SK-N-SH treated with all-trans-retinoic acid at 6 μM for 48 hours (cell line): ENCODE measurements at regions not wholly inside any gene's neighbourhood (a gene's known extent, or its start where the extent isn't known, plus 50 kb on each side); places are given as distances from the start of the nearest gene placed in this dataset.

Experiments
- ATAC-seq: fragments of 200-7000 bp; cut with Tn5 transposase; 3 replicates; pipeline ENCODE4 v1.9.1; 2020; ENCODE audit warnings: mild to moderate bottlenecking, moderate library complexity
- ARNTL ChIP-seq: fragments of 450-650 bp; formaldehyde crosslinking; IDR thresholded peaks from 2 replicates; pipeline ENCODE4 v1.5.0; 2020; ENCODE audit warnings: low read depth, mild to moderate bottlenecking, moderate library complexity, borderline replicate concordance
- BACH2 ChIP-seq: fragments of 250-450 bp; sonication (Bioruptor Pico); IDR thresholded peaks from 2 replicates; pipeline ENCODE4 v1.9.0; 2021; ENCODE audit warnings: mild to moderate bottlenecking, borderline replicate concordance
- CSDC2 ChIP-seq: fragments of 250-450 bp; sonication (Bioruptor Pico); IDR thresholded peaks from 2 replicates; pipeline ENCODE4 v1.5.0; 2020; ENCODE audit warnings: mild to moderate bottlenecking, moderate library complexity
- ESRRG ChIP-seq: fragments of 250-450 bp; sonication (Bioruptor Pico); IDR thresholded peaks from 2 replicates; pipeline ENCODE4 v1.6.1; 2021; ENCODE audit warnings: mild to moderate bottlenecking
- GLIS3 ChIP-seq: fragments of 250-450 bp; sonication (Bioruptor Pico); IDR thresholded peaks from 2 replicates; pipeline ENCODE4 v1.5.0; 2020; ENCODE audit warnings: mild to moderate bottlenecking, moderate library complexity
- OSR1 ChIP-seq: fragments of 250-450 bp; sonication (Bioruptor Pico); IDR thresholded peaks from 2 replicates; pipeline ENCODE4 v1.8.0; 2022; ENCODE audit warnings: moderate library complexity, mild to moderate bottlenecking, inconsistent platforms
- PPARA ChIP-seq: fragments of 250-450 bp; sonication (Bioruptor Pico); IDR thresholded peaks from 2 replicates; pipeline ENCODE4 v1.5.0; 2020; ENCODE audit warnings: mild to moderate bottlenecking, borderline replicate concordance
- RARB ChIP-seq: fragments of 250-450 bp; sonication (Bioruptor Pico); IDR thresholded peaks from 2 replicates; pipeline ENCODE4 v1.8.0; 2021; ENCODE audit warnings: mild to moderate bottlenecking, moderate library complexity
- SNAI2 ChIP-seq: fragments of 250-450 bp; sonication (Bioruptor Pico); IDR thresholded peaks from 2 replicates; pipeline ENCODE4 v1.5.0; 2020; ENCODE audit warnings: mild to moderate bottlenecking, moderate library complexity
- TCF4 ChIP-seq: fragments of 250-450 bp; sonication (Bioruptor Pico); IDR thresholded peaks from 2 replicates; pipeline ENCODE4 v1.8.0; 2021; ENCODE audit warnings: mild to moderate bottlenecking, moderate library complexity, borderline replicate concordance
- TOX ChIP-seq: fragments of 250-450 bp; sonication (Bioruptor Pico); IDR thresholded peaks from 2 replicates; pipeline ENCODE4 v1.8.0; 2021; ENCODE audit warnings: mild to moderate bottlenecking, moderate library complexity, borderline replicate concordance
- ZC3H10 ChIP-seq: fragments of 250-450 bp; sonication (Bioruptor Pico); IDR thresholded peaks from 2 replicates; pipeline ENCODE4 v1.5.1; 2021; ENCODE audit warnings: mild to moderate bottlenecking, moderate library complexity
- ZFP30 ChIP-seq: fragments of 450-650 bp; formaldehyde crosslinking; IDR thresholded peaks from 2 replicates; pipeline ENCODE4 v1.5.0; 2022; ENCODE audit warnings: mild to moderate bottlenecking, moderate library complexity
- ZNF565 ChIP-seq: fragments of 450-650 bp; formaldehyde crosslinking; conservative IDR thresholded peaks from 2 replicates; pipeline ENCODE4 v1.5.0; 2020; ENCODE audit warnings: low read depth, mild to moderate bottlenecking, moderate library complexity
- ZNF8 ChIP-seq: fragments of 450-650 bp; formaldehyde crosslinking; IDR thresholded peaks from 2 replicates; pipeline ENCODE4 v1.5.0; 2020; ENCODE audit warnings: mild to moderate bottlenecking, moderate library complexity
- TF ChIP-seq, protein P1 (sequence below): fragments of 250-450 bp; sonication (Bioruptor Pico); IDR thresholded peaks from 2 replicates; pipeline ENCODE4 v1.5.0; 2020; ENCODE audit warnings: mild to moderate bottlenecking, moderate library complexity
- TF ChIP-seq, protein P2 (sequence below): fragments of 250-450 bp; sonication (Bioruptor Pico); IDR thresholded peaks from 2 replicates; pipeline ENCODE4 v1.5.1; 2020; ENCODE audit warnings: low read depth, mild to moderate bottlenecking, moderate library complexity
- TF ChIP-seq, protein P3 (sequence below): fragments of 250-450 bp; sonication (Bioruptor Pico); IDR thresholded peaks from 2 replicates; pipeline ENCODE4 v1.5.1; 2021; ENCODE audit warnings: mild to moderate bottlenecking, moderate library complexity
- TF ChIP-seq, protein P4 (sequence below): fragments of 250-450 bp; sonication (Bioruptor Pico); IDR thresholded peaks from 2 replicates; pipeline ENCODE4 v1.8.0; 2020; ENCODE audit warnings: mild to moderate bottlenecking, moderate library complexity, borderline replicate concordance
- TF ChIP-seq, protein P5 (sequence below): fragments of 250-450 bp; sonication (Bioruptor Pico); IDR thresholded peaks from 2 replicates; pipeline ENCODE4 v1.8.0; 2021; ENCODE audit warnings: low read depth, mild to moderate bottlenecking, moderate library complexity, borderline replicate concordance

DNA sequence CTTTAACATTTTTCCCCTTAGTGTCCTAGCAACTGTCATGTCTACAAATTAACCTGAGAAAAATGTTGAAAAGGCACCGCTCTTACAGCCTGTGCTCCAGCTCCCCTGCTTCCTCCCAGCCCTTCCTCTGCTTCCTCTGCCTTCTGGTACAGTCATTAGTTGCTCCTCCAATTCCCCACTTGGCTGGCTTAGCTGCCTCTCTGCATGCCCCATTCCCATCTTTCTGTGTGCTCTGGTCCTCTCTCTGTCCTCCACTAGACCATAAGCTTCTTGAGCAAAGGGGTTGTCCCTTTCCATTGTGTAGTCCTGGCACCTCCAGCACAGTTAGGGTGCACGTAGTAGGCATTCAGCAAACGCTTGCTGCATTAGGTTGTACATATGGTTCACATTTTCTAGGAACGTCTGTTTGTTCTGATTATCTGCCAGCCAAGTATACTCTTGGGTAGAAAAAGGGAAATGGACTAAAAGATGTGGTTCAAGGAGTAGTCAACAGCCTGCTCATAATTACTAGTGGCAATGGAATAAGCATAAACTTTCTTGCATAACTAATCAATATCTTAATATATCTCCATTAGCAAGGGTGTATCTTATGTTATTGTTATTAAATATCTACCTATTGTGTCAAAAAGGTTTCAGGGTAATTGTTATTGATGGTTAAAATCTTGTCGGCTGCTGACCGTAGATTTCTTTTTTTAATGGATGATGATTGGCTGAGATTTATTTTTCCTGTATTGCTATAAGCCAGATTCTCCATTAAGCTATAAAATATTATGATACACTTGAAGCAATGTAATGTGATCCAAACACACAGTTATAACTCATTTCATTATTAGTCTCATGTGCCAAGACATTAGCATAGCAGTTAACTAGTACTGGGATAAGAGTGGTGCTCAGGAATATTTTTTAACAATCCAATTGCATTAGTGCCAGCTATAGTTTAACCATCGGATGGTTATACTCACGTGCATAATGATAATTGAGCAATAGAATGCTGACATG is 340.1 kb downstream of the SLC4A3 start:
- ATAC-seq = no peak
- TF ChIP-seq RARB (CRISPR knock-in tag) = no peak
- TF ChIP-seq GLIS3 = no peak
- TF ChIP-seq, protein P1, sequence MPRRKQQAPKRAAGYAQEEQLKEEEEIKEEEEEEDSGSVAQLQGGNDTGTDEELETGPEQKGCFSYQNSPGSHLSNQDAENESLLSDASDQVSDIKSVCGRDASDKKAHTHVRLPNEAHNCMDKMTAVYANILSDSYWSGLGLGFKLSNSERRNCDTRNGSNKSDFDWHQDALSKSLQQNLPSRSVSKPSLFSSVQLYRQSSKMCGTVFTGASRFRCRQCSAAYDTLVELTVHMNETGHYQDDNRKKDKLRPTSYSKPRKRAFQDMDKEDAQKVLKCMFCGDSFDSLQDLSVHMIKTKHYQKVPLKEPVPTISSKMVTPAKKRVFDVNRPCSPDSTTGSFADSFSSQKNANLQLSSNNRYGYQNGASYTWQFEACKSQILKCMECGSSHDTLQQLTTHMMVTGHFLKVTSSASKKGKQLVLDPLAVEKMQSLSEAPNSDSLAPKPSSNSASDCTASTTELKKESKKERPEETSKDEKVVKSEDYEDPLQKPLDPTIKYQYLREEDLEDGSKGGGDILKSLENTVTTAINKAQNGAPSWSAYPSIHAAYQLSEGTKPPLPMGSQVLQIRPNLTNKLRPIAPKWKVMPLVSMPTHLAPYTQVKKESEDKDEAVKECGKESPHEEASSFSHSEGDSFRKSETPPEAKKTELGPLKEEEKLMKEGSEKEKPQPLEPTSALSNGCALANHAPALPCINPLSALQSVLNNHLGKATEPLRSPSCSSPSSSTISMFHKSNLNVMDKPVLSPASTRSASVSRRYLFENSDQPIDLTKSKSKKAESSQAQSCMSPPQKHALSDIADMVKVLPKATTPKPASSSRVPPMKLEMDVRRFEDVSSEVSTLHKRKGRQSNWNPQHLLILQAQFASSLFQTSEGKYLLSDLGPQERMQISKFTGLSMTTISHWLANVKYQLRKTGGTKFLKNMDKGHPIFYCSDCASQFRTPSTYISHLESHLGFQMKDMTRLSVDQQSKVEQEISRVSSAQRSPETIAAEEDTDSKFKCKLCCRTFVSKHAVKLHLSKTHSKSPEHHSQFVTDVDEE (CRISPR knock-in tag) = no peak
- no peak for TF ChIP-seq ZNF565 (CRISPR knock-in tag)
- TF ChIP-seq BACH2 (CRISPR knock-in tag) = no peak
- TF ChIP-seq TCF4 (CRISPR knock-in tag) = no peak
- TF ChIP-seq TOX = no peak
- TF ChIP-seq ARNTL (CRISPR knock-in tag) = no peak
- no peak for TF ChIP-seq ZNF8 (CRISPR knock-in tag)
- no peak for TF ChIP-seq ZC3H10 (CRISPR knock-in tag)
- no peak for TF ChIP-seq OSR1 (CRISPR knock-in tag)
- TF ChIP-seq CSDC2 = no peak
- TF ChIP-seq, protein P2, sequence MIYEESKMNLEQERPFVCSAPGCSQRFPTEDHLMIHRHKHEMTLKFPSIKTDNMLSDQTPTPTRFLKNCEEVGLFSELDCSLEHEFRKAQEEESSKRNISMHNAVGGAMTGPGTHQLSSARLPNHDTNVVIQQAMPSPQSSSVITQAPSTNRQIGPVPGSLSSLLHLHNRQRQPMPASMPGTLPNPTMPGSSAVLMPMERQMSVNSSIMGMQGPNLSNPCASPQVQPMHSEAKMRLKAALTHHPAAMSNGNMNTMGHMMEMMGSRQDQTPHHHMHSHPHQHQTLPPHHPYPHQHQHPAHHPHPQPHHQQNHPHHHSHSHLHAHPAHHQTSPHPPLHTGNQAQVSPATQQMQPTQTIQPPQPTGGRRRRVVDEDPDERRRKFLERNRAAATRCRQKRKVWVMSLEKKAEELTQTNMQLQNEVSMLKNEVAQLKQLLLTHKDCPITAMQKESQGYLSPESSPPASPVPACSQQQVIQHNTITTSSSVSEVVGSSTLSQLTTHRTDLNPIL (CRISPR knock-in tag) = no peak
- TF ChIP-seq PPARA = no peak
- TF ChIP-seq, protein P3, sequence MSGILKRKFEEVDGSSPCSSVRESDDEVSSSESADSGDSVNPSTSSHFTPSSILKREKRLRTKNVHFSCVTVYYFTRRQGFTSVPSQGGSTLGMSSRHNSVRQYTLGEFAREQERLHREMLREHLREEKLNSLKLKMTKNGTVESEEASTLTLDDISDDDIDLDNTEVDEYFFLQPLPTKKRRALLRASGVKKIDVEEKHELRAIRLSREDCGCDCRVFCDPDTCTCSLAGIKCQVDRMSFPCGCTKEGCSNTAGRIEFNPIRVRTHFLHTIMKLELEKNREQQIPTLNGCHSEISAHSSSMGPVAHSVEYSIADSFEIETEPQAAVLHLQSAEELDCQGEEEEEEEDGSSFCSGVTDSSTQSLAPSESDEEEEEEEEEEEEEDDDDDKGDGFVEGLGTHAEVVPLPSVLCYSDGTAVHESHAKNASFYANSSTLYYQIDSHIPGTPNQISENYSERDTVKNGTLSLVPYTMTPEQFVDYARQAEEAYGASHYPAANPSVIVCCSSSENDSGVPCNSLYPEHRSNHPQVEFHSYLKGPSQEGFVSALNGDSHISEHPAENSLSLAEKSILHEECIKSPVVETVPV = no peak
- TF ChIP-seq, protein P4, sequence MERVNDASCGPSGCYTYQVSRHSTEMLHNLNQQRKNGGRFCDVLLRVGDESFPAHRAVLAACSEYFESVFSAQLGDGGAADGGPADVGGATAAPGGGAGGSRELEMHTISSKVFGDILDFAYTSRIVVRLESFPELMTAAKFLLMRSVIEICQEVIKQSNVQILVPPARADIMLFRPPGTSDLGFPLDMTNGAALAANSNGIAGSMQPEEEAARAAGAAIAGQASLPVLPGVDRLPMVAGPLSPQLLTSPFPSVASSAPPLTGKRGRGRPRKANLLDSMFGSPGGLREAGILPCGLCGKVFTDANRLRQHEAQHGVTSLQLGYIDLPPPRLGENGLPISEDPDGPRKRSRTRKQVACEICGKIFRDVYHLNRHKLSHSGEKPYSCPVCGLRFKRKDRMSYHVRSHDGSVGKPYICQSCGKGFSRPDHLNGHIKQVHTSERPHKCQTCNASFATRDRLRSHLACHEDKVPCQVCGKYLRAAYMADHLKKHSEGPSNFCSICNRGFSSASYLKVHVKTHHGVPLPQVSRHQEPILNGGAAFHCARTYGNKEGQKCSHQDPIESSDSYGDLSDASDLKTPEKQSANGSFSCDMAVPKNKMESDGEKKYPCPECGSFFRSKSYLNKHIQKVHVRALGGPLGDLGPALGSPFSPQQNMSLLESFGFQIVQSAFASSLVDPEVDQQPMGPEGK = no peak
- no peak for TF ChIP-seq SNAI2 (CRISPR knock-in tag)
- TF ChIP-seq, protein P5, sequence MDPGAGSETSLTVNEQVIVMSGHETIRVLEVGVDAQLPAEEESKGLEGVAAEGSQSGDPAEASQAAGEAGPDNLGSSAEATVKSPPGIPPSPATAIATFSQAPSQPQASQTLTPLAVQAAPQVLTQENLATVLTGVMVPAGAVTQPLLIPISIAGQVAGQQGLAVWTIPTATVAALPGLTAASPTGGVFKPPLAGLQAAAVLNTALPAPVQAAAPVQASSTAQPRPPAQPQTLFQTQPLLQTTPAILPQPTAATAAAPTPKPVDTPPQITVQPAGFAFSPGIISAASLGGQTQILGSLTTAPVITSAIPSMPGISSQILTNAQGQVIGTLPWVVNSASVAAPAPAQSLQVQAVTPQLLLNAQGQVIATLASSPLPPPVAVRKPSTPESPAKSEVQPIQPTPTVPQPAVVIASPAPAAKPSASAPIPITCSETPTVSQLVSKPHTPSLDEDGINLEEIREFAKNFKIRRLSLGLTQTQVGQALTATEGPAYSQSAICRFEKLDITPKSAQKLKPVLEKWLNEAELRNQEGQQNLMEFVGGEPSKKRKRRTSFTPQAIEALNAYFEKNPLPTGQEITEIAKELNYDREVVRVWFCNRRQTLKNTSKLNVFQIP (CRISPR knock-in tag) = no peak
- no peak for TF ChIP-seq ZFP30
- no peak for TF ChIP-seq ESRRG (CRISPR knock-in tag)

DNA sequence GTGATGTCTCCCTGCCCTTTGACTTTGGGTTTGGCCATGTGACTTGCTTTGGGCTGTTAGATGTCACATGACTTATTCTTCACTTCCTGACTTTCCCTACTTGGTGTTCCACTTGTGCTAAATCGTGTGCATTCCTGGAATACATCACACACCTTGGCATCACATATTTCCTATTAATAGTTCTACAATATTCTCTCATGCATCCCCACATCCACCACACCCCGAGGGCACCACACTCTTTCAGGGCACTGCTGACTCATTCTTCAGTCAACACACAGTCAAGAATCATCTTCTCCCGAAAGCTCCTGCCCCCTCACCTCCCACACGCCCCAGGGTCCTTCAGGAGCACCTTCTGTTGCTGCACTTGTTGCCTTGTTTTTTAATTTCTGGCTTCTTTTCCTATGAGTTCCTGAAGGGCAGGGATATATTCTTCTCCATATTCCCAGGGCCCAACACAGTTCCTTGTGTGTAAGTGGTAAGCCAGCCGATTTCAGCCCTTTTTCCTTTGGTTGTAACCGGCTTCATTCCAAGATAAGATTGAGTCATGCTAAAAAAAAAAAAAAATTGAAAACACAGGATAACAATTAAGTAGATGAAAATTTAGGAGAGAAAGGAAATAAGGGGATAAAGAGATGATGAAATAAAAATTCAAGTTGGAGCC is 341.4 kb downstream of the SLC4A3 start:
- peak; percentile 37; the same call in 2 of the 3 replicates for ATAC-seq
- TF ChIP-seq, protein P4 = no peak
- no peak for TF ChIP-seq ZC3H10 (CRISPR knock-in tag)
- no peak for TF ChIP-seq PPARA
- no peak for TF ChIP-seq OSR1 (CRISPR knock-in tag)
